ENCODE measurements at regions not wholly inside any gene's neighbourhood (a gene's known extent, or its start where the extent isn't known, plus 50 kb on each side); places are given as distances from the start of the nearest gene placed in this dataset.

DNA sequence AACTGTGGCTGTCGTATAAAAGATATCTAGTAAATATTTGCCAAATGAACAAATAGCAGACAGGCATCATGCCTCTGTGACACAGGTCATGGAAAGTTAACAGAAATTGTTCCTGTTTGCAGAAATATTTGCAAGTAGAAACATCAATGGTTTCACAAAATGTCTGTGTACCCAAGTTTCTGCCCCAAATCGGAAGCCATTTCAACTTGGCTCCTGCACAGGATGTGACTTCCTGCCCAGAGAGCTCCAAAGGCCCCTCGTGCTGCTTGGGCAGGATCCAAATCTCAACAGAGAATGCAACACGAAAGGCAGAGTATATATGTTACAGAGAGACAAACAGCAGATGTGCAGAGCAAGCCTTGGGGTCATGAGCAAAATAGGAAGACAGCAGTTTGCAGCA is 95.5 kb upstream of the SERP2 start:
- no peak overlapping the region for H3K4me3 ChIP-seq
- TF ChIP-seq, protein P1, sequence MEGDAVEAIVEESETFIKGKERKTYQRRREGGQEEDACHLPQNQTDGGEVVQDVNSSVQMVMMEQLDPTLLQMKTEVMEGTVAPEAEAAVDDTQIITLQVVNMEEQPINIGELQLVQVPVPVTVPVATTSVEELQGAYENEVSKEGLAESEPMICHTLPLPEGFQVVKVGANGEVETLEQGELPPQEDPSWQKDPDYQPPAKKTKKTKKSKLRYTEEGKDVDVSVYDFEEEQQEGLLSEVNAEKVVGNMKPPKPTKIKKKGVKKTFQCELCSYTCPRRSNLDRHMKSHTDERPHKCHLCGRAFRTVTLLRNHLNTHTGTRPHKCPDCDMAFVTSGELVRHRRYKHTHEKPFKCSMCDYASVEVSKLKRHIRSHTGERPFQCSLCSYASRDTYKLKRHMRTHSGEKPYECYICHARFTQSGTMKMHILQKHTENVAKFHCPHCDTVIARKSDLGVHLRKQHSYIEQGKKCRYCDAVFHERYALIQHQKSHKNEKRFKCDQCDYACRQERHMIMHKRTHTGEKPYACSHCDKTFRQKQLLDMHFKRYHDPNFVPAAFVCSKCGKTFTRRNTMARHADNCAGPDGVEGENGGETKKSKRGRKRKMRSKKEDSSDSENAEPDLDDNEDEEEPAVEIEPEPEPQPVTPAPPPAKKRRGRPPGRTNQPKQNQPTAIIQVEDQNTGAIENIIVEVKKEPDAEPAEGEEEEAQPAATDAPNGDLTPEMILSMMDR (IDR thresholded peaks at IDR 0.05): no peak
- TF ChIP-seq POLR2AphosphoS5 (IDR thresholded peaks at IDR 0.05) (no peak), POLR2A (IDR thresholded peaks at IDR 0.05) (no peak)
- H3K27ac ChIP-seq: peak overlapping the region in 1 of 2 donors; percentile 2
- no peak for DNase-seq (ENCODE audit: low spot score in 2 of 2)
- peaks cover 0 to 3% of the 10 kb centered on the region in 2 donors for H3K4me1 ChIP-seq
- no peaks in the 10 kb centered on the region for H3K27me3 ChIP-seq
- no peaks in the 10 kb centered on the region for H3K9me3 ChIP-seq
- H3K36me3 ChIP-seq: no peaks in the 10 kb centered on the region
- intact Hi-C loops (cut with DNase I; ENCODE audit: low total_unique reads): no loop called here

DNA sequence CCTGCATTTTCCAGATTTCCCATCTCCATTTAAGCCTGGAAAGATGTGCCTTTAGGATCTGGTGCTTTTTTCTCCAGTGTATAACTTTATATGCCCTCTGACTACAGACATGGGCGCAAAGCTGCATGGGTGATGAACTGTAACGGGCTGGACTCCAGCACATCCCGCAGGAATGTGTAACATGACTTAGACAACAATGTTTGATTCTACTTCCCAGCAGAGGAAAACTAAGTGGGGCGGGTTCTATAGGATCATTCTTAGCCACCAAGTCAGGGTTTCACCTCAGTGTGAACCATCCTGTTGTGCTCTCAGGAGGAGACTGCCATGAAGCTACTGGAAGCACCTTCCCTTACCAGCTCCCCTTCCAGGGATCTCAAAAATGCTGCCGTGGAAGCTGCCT is 93.2 kb upstream of the SERP2 start:
- Histone ChIP-seq H3K27me3 (no peaks in the 10 kb centered on the region), H3K9me3 (no peaks in the 10 kb centered on the region), H3K4me1 (no peaks in the 10 kb centered on the region), H3K4me3 (no peak overlapping the region), H3K36me3 (no peaks in the 10 kb centered on the region), H3K27ac (no peak overlapping the region)
- TF ChIP-seq POLR2A (IDR thresholded peaks at IDR 0.05): no peak
- no peak for TF ChIP-seq POLR2AphosphoS5 (IDR thresholded peaks at IDR 0.05)
- TF ChIP-seq, protein P1 (IDR thresholded peaks at IDR 0.05): no peak
- no peak for DNase-seq (ENCODE audit: low spot score in 2 of 2)
- intact Hi-C loops (cut with DNase I; ENCODE audit: low total_unique reads): no loop called here

DNA sequence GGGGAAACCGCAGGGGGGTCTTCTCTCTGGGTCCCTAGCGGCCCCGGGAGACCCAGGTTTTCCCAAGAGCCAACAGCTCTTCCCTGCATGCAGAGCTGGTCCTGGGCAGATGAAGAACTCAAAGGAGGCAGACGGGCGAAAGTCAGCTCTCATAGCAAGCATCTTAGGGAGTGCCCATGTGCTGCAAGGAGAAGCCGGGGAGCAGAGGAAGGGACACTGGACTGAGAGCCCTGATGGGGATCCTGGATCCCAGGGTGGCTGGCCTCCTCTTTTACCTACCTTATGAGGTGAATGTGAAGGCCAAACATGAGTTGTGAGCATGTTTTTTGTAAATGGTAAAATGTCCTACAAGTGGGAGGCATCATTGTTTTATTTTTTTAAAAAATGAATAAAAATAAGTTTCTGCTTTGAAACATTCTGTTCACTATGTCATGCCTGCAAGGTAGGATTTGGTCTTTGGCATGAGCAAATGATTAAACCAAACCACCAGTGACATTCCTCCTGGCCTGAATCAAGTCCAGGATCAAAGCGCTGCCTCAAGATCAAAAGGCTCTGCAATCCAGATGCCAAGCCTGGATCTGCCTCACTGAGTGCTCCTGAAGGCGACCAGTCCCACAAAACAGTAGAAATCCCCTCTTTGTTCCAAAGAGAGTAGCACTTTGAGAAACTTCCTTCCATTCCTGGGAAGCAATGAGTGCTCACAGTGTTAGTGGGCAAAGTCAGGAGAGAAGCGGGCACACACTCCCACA is 92.2 kb upstream of the SERP2 start:
- DNase-seq (ENCODE audit: low spot score in 2 of 2): no peak
- intact Hi-C loops (cut with DNase I; ENCODE audit: low total_unique reads): no loop called here
- H3K4me3 ChIP-seq: no peak overlapping the region
- H3K9me3 ChIP-seq: no peaks in the 10 kb centered on the region
- H3K36me3 ChIP-seq: no peaks in the 10 kb centered on the region
- H3K27ac ChIP-seq: no peak overlapping the region
- H3K4me1 ChIP-seq: no peaks in the 10 kb centered on the region
- TF ChIP-seq POLR2A (IDR thresholded peaks at IDR 0.05): no peak
- TF ChIP-seq, protein P1 (IDR thresholded peaks at IDR 0.05): no peak
- no peak for TF ChIP-seq POLR2AphosphoS5 (IDR thresholded peaks at IDR 0.05)
- H3K27me3 ChIP-seq: no peaks in the 10 kb centered on the region

DNA sequence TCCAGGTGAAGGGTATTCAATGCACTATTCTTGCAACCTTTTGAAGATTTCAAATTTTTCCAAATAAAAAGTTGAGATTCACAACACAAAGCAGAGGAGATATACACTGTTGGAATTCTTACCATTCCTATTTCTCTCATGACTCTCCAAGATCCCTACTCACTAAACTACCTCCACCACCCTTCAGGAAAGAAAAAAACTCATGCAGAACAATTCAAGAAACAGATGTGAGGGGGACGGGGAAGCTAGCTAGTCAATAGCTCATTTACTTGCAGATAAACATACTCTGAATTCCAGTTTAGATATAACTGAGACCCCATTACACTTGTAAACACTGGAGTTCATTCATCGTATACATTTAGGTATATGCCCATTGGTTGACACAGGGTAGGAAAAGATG is 90.0 kb upstream of the SERP2 start:
- TF ChIP-seq, protein P1 (IDR thresholded peaks at IDR 0.05): no peak
- TF ChIP-seq POLR2AphosphoS5 (IDR thresholded peaks at IDR 0.05): no peak
- no peak overlapping the region for H3K4me3 ChIP-seq
- no peaks in the 10 kb centered on the region for H3K4me1 ChIP-seq
- no peak overlapping the region for H3K27ac ChIP-seq
- intact Hi-C loops (cut with DNase I; ENCODE audit: low total_unique reads): no loop called here
- no peaks in the 10 kb centered on the region for H3K9me3 ChIP-seq
- H3K27me3 ChIP-seq: no peaks in the 10 kb centered on the region
- DNase-seq (ENCODE audit: low spot score in 2 of 2): no peak
- no peaks in the 10 kb centered on the region for H3K36me3 ChIP-seq

DNA sequence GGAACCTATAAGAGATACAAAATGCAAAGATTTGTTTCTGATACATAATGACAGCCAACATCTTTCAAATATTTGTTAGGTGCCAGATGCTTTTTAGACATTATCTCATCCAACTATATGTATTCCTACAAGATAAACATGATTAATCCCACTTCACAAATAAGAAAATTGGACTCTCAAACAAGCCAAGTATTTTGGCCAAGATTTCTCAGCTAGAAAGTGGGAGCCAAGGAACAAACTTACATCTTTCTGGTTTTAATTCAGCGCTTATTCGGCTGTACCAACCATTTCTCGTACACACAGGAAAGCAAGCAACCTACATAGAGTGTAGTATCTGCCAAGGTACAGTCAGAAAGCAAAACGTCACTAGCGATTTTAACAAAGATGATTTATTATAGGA is 85.7 kb upstream of the SERP2 start:
- Histone ChIP-seq H3K4me1 (no peaks in the 10 kb centered on the region), H3K4me3 (no peak overlapping the region), H3K27me3 (no peaks in the 10 kb centered on the region), H3K9me3 (no peaks in the 10 kb centered on the region), H3K27ac (no peak overlapping the region), H3K36me3 (no peaks in the 10 kb centered on the region)
- TF ChIP-seq POLR2A (IDR thresholded peaks at IDR 0.05): no peak
- TF ChIP-seq, protein P1 (IDR thresholded peaks at IDR 0.05): no peak
- no peak for TF ChIP-seq POLR2AphosphoS5 (IDR thresholded peaks at IDR 0.05)
- no peak for DNase-seq (ENCODE audit: low spot score in 2 of 2)
- intact Hi-C loops (cut with DNase I; ENCODE audit: low total_unique reads): no loop called here
